Right renal pelvis (tissue), 4 donors: ENCODE measurements at regions not wholly inside any gene's neighbourhood (a gene's known extent, or its start where the extent isn't known, plus 50 kb on each side); places are given as distances from the start of the nearest gene placed in this dataset.
"Not testable (repeated sequence)": the region's sequence is repeated elsewhere in the genome, so short reads cannot be mapped to it uniquely, and the experiment has no call there.

Experiments used
- DNase-seq, 4 donors: peaks; one replicate each; pipeline ENCODE4 v3.0.0-alpha.2; 2013; ENCODE audit warnings: low read depth in 4 of 4, low spot score in 3 of 4, missing footprints in 1 of 4

DNA sequence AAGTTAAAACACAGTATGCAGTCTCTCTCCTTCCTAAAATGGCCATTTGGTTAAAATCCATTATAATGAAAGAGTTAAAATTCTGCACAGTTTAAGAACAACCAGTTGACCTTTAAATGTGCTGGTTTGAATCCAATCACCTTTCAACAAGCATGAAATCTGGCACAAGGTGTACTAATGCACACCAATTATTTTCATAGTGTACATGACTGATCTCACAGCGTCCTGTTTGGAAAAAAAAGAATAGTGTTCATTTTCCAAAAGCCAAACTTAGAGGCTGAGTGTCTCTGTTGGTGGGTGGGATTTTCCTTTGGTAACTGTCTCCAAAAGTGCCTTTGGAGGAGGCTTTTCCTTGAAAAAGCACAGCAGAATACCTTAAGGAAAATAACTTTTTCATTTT lies 180.6 kb downstream of the DEPDC1B start:
- no peak for DNase-seq

DNA sequence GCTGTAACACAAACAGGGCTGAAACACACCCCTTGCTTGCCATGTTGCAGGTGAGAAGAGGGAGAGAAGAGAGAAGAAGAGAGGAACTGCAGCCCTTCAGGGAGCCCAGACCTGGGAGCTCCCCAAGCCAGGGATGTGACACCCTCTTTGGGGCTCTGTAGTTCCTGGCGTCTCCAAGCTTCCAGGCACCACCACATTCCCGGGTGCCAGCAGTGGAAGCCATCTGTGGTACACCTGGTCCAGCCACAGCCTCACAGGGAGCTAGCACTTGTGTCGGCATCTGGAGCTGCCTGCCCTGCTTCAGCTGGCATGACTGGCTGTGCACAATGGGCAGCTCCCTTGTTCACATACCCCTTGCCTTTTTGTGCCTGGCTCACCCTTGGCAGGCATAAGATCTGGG lies 182.1 kb downstream of the DEPDC1B start:
- DNase-seq: no peak

GRCh38 chr5:60517094-60517694 lies 182.8 kb downstream of the DEPDC1B start:
- DNase-seq: no peak

- DNase-seq: no peak
Observed at GRCh38 chr5:60516688-60517087, 183.3 kb downstream of the DEPDC1B start.

DNA sequence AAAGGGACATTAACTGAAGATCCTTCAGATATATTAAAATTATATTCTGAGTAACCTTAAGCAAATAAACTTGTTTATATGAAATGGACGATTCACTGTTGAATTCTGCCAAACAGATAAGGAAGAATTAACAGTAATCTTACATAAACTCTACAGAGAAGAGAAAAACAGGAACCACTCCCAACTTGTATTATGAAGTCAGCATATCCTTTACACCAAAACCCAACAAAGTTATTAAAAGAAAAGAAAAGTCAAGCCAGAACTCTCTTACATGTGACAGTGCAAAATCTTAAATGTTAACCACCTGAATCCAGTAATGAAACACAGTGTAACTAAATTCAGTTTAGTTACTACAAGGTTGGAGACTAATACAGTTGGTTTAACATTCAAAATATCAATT lies 185.8 kb downstream of the DEPDC1B start:
- no peak for DNase-seq

GRCh38 chr5:60512117-60512516 lies 187.8 kb downstream of the DEPDC1B start:
- DNase-seq: no peak

- no peak for DNase-seq
Observed at GRCh38 chr5:60510663-60511062, 189.3 kb downstream of the DEPDC1B start.

DNA sequence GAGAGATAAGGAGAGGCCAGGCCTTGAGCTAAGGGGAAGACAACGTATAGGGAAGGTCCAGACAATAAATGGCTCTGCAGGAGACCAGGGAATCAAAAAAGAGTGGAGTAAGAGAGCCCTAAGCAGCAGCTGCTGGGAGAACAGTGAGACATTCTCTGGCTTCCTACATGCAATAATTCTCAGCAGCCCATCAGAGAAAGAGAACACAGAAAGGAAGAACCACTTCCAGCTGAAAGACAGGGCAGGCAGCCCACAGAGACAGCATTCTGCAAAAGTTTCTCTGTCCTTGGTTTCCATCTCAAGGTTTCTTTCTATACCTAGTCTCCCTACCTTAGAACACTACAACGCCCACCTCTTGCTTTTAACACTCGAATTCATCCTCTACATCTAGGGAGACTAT lies 189.9 kb downstream of the DEPDC1B start:
- DNase-seq: no peak

GRCh38 chr5:60509519-60509918 lies 190.4 kb downstream of the DEPDC1B start:
- no peak for DNase-seq

GRCh38 chr5:60507687-60508086 lies 192.3 kb downstream of the DEPDC1B start:
- no peak for DNase-seq

GRCh38 chr5:60505373-60506171 lies 194.4 kb downstream of the DEPDC1B start:
- no peak for DNase-seq

DNA sequence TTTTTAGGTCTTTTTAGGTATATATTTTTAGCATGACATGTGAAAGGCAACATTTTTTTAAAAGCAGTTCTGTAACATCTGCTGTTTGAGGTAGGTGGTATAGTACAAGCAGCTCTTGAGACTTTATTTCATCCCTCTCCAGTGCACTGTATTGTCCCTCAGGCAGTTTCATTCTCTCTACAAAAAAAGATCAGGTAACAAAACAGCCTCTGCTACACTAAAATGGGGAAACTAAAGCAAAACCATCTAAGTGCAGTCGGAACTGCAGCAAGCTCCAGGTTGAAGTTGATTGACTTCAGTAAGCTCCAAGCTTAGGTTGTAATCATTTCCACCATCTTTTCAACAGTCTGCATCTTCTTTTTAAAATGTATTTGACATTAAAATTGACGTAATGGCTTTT lies 195.6 kb downstream of the DEPDC1B start:
- DNase-seq: no peak

GRCh38 chr5:60503771-60504170 lies 196.2 kb downstream of the DEPDC1B start:
- no peak for DNase-seq

GRCh38 chr5:60497706-60498500 lies 202.1 kb downstream of the DEPDC1B start:
- DNase-seq: no peak

DNA sequence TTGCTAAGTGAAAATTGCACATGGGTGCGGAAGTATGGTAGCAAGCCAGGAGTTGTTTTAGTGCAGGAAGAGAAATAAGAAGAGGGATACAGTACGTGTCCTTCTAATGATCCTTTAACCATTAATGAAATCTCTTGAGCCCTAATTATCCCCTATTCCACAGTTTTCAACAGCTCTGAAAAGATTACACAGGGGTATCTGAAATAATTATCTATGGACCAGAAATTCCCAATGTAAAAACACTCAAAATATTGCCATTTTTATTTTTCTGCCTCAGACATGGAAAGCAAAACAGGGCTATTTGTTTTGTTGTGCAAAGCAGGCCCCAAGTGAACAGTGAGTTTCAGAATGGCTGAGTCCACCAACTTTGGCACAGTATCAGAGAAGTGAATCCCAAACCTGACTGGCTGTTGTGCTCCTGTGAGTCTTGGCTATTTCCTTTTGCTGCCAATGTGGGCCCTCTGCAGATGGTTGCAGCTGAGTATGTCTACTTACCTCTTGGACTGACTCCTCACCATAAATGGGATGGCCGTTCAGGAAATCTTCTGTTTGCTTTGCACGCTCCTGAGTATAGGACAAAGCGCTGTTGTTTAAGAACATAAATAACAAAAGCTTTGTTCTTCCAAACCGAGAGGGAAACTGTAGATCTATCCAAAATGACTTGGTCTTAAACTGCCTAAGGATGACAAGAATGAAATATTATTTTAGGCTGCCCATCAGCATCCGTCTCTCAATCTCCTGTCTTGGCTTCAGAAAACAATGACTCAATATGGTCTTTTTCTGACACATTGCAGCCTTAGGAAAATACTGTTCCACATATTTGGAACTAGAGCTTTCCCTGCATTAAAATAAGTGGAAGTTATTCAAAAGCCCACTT lies 204.1 kb downstream of the DEPDC1B start:
- DNase-seq: no peak

DNA sequence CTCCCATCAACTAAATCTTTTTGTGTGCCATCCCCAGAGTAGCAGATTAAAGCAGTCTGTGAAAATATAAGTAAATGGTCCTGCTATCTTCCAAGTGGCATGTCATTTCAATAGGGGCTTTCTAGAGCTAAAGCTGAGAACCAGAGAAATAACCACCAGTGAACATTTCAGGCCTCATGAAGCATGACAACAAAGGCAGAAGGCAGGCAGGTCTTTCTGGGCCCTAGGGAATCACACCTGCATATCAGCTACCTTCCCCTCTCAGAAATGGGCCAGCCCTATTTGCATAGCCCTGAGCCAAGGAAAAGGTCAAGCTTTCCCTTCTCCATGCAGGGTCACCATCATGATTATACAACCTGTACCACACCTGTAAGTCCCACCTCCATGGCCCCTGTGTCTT lies 205.3 kb downstream of the DEPDC1B start:
- DNase-seq: no peak

DNA sequence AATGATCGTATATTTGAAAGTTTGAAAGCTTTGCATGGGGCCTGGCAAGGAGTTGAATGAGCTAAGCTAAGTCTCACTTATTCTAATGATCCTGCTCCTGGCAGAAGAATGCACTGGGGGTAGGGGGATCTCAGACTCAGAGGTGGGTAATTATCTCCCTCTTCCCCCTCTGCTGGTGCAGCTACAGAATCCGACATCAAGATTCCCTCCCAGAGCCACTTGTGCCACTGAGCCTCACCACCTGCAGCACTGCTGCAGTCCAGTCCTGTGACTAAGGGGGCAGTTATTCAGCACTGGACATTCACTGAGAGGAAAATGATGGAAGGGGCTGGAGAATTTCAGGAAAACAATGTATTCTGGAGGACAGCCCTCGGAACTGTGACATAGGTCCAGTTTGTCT lies 205.8 kb downstream of the DEPDC1B start:
- no peak for DNase-seq

- DNase-seq: no peak
Observed at GRCh38 chr5:60493372-60493771, 206.6 kb downstream of the DEPDC1B start.

GRCh38 chr5:60492958-60493357 lies 207.0 kb downstream of the DEPDC1B start:
- DNase-seq: no peak

DNA sequence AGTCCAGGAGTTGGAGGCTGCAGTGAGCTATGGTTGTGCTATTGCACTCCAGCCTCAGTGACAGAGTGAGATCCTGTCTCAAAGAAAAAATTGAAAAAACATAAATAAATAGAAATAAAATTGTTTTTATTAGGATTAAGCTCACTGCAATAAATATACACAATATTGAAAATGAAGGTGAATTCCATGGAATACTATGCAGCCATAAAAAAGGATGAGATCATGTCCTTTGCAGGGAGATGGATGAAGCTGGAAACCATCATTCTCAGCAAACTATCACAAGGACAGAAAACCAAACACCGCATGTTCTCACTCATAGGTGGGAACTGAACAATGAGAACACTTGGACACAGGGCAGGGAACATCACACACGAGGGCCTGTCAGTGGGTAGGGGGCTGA lies 207.6 kb downstream of the DEPDC1B start:
- DNase-seq: not testable (repeated sequence)
